Natural killer cell treated with Interleukin-12 subunit alpha and Interleukin-12 subunit beta and Interleukin-15 and Interleukin-18, amount 100 ng/mL, for 72 hours (primary cell): ENCODE measurements at regions not wholly inside any gene's neighbourhood (a gene's known extent, or its start where the extent isn't known, plus 50 kb on each side); places are given as distances from the start of the nearest gene placed in this dataset.
"Not testable (repeated sequence)": the region's sequence is repeated elsewhere in the genome, so short reads cannot be mapped to it uniquely, and the experiment has no call there.

Experiments
- ATAC-seq, 2 donors: fragments of 150-1000 bp; cut with Tn5 transposase in 1 of 2; sonication (Bioruptor Pico), chemical (Tn5 transposase) in 1 of 2; 2 replicates each; pipeline ENCODE4 v1.10.0; 2021
- DNase-seq: peaks from one replicate; pipeline ENCODE4 v3.0.0; 2022; ENCODE audit warnings: low spot score
- H3K27ac Mint-ChIP-seq, 2 donors: 1 replicate in 1 of 2; 2 replicates in 1 of 2; pipeline ENCODE4 v1.8.0; 2022; ENCODE audit warnings: mixed read lengths in 2 of 2, mild to moderate bottlenecking in 1 of 2, moderate library complexity in 1 of 2
- H3K27me3 Mint-ChIP-seq, 2 donors: 1 replicate in 1 of 2; 2 replicates in 1 of 2; pipeline ENCODE4 v1.8.0; 2022; ENCODE audit warnings: mixed read lengths in 2 of 2
- H3K36me3 Mint-ChIP-seq: one replicate; pipeline ENCODE4 v1.8.0; 2022; ENCODE audit warnings: mixed read lengths
- H3K4me1 Mint-ChIP-seq, 2 donors: 1 replicate in 1 of 2; 2 replicates in 1 of 2; pipeline ENCODE4 v1.8.0; 2022; ENCODE audit warnings: low read depth in 2 of 2, mixed read lengths in 2 of 2, mild to moderate bottlenecking in 1 of 2
- H3K4me3 Mint-ChIP-seq: one replicate; pipeline ENCODE4 v1.8.0; 2022; ENCODE audit warnings: mixed read lengths
- H3K9me3 Mint-ChIP-seq: 2 replicates; pipeline ENCODE4 v1.8.0; 2022; ENCODE audit warnings: mixed read lengths

GRCh38 chr1:206297145-206298031 is 94.0 kb downstream of the SRGAP2 start:
- not testable (repeated sequence) for ATAC-seq, H3K9me3 Mint-ChIP-seq, H3K27me3 Mint-ChIP-seq

GRCh38 chr1:206298032-206298392 is 94.7 kb downstream of the SRGAP2 start:
- not testable (repeated sequence) for DNase-seq, H3K27ac Mint-ChIP-seq, H3K9me3 Mint-ChIP-seq, ATAC-seq, H3K27me3 Mint-ChIP-seq, H3K4me1 Mint-ChIP-seq, H3K36me3 Mint-ChIP-seq, H3K4me3 Mint-ChIP-seq

More at GRCh38 chr1:206297145-206298031, 94.0 kb downstream of the SRGAP2 start:
- H3K36me3 Mint-ChIP-seq, H3K27ac Mint-ChIP-seq, H3K4me1 Mint-ChIP-seq, DNase-seq, H3K4me3 Mint-ChIP-seq: not testable (repeated sequence)

GRCh38 chr1:206299181-206299791 is 95.9 kb downstream of the SRGAP2 start:
- ATAC-seq, H3K27me3 Mint-ChIP-seq, H3K27ac Mint-ChIP-seq: not testable (repeated sequence)

GRCh38 chr1:206299942-206300341 is 96.6 kb downstream of the SRGAP2 start:
- not testable (repeated sequence) for DNase-seq, H3K9me3 Mint-ChIP-seq, H3K4me3 Mint-ChIP-seq, H3K27ac Mint-ChIP-seq, H3K4me1 Mint-ChIP-seq, H3K36me3 Mint-ChIP-seq, ATAC-seq, H3K27me3 Mint-ChIP-seq

More at GRCh38 chr1:206299181-206299791, 95.9 kb downstream of the SRGAP2 start:
- not testable (repeated sequence) for DNase-seq, H3K4me3 Mint-ChIP-seq, H3K9me3 Mint-ChIP-seq, H3K36me3 Mint-ChIP-seq, H3K4me1 Mint-ChIP-seq

- not testable (repeated sequence) for DNase-seq, ATAC-seq, H3K27me3 Mint-ChIP-seq, H3K4me3 Mint-ChIP-seq, H3K9me3 Mint-ChIP-seq, H3K36me3 Mint-ChIP-seq, H3K4me1 Mint-ChIP-seq, H3K27ac Mint-ChIP-seq
Measured at GRCh38 chr1:206302056-206302455, 98.7 kb downstream of the SRGAP2 start.

GRCh38 chr1:206307442-206307841 is 104.1 kb downstream of the SRGAP2 start:
- not testable (repeated sequence) for H3K27ac Mint-ChIP-seq, H3K4me1 Mint-ChIP-seq, DNase-seq, H3K36me3 Mint-ChIP-seq, H3K9me3 Mint-ChIP-seq, ATAC-seq, H3K4me3 Mint-ChIP-seq, H3K27me3 Mint-ChIP-seq

GRCh38 chr1:206310948-206311347 is 107.6 kb downstream of the SRGAP2 start:
- ATAC-seq: not testable (repeated sequence)

GRCh38 chr1:206311611-206312273 is 108.4 kb downstream of the SRGAP2 start:
- H3K4me3 Mint-ChIP-seq, H3K4me1 Mint-ChIP-seq, DNase-seq, H3K36me3 Mint-ChIP-seq, H3K9me3 Mint-ChIP-seq, ATAC-seq, H3K27me3 Mint-ChIP-seq: not testable (repeated sequence)
- peak overlapping the region in 1 of 2 donors; percentile 65 for H3K27ac Mint-ChIP-seq

More at GRCh38 chr1:206310948-206311347, 107.6 kb downstream of the SRGAP2 start:
- not testable (repeated sequence) for H3K27me3 Mint-ChIP-seq, H3K36me3 Mint-ChIP-seq, H3K9me3 Mint-ChIP-seq, H3K4me3 Mint-ChIP-seq, DNase-seq, H3K4me1 Mint-ChIP-seq
- peak overlapping the region in 1 of 2 donors; percentile 65 for H3K27ac Mint-ChIP-seq

- H3K27ac Mint-ChIP-seq, H3K9me3 Mint-ChIP-seq, DNase-seq, H3K4me3 Mint-ChIP-seq, ATAC-seq, H3K27me3 Mint-ChIP-seq, H3K4me1 Mint-ChIP-seq, H3K36me3 Mint-ChIP-seq: not testable (repeated sequence)
Measured at GRCh38 chr1:206312274-206312665, 108.9 kb downstream of the SRGAP2 start.

- DNase-seq, H3K9me3 Mint-ChIP-seq, H3K36me3 Mint-ChIP-seq, H3K27ac Mint-ChIP-seq, H3K4me1 Mint-ChIP-seq, ATAC-seq, H3K27me3 Mint-ChIP-seq, H3K4me3 Mint-ChIP-seq: not testable (repeated sequence)
Measured at GRCh38 chr1:206314951-206315636, 111.8 kb downstream of the SRGAP2 start.

- not testable (repeated sequence) for DNase-seq, H3K4me3 Mint-ChIP-seq, H3K27ac Mint-ChIP-seq, H3K36me3 Mint-ChIP-seq, ATAC-seq, H3K4me1 Mint-ChIP-seq, H3K9me3 Mint-ChIP-seq, H3K27me3 Mint-ChIP-seq
Measured at GRCh38 chr1:206316901-206317300, 113.6 kb downstream of the SRGAP2 start.

- not testable (repeated sequence) for H3K9me3 Mint-ChIP-seq, ATAC-seq, H3K27me3 Mint-ChIP-seq, H3K27ac Mint-ChIP-seq, DNase-seq, H3K4me3 Mint-ChIP-seq, H3K36me3 Mint-ChIP-seq, H3K4me1 Mint-ChIP-seq
Measured at GRCh38 chr1:206317878-206318514, 114.7 kb downstream of the SRGAP2 start.

GRCh38 chr1:206320227-206320626 is 116.9 kb downstream of the SRGAP2 start:
- H3K9me3 Mint-ChIP-seq, ATAC-seq, H3K4me3 Mint-ChIP-seq, H3K27me3 Mint-ChIP-seq, H3K27ac Mint-ChIP-seq, H3K36me3 Mint-ChIP-seq, H3K4me1 Mint-ChIP-seq, DNase-seq: not testable (repeated sequence)
